Activated naive CD4-positive, alpha-beta T cell treated with Interleukin-2 at 50 U/mL for 16 hours (primary cell): ENCODE measurements at regions not wholly inside any gene's neighbourhood (a gene's known extent, or its start where the extent isn't known, plus 50 kb on each side); places are given as distances from the start of the nearest gene placed in this dataset.

Experiments used
- DNase-seq: peaks from one replicate; pipeline ENCODE4 v3.0.0-alpha.2; 2020

DNA sequence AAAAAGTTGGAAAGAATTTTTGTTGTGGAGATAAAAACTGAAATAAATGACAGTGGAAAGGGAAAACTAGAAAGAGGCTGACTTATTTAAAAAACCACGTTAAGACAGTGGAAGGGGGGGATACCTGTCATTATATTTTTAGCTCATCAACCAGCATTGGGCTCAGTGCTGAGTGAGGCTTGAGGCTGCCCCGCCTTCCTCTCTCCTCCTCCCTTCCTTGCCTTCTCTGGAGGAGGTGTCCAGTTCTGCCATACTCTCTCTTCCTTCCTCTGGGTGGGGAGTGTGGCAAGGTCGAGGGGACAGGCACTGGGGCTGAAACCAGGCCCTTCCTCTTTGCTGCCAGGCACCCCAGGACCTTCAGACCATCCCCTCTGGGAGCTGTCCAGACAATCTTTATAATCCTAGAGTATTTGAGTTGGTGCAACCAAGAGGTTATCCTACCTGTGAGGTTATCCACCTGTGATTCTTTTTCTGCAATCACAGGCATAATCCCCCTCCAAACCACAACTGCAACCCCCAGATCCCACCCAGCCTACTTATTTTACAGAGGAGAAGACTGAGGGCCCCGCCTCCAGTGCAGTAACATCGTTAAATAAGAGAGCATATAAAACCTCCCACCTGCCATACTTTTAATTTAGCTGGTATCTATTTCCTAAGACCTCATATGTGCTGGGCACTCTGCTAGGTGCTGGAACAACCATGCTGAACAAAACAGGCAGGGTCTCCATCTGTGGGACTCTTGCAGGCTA is 578.5 kb downstream of the BUD13 start:
- DNase-seq = no peak

DNA sequence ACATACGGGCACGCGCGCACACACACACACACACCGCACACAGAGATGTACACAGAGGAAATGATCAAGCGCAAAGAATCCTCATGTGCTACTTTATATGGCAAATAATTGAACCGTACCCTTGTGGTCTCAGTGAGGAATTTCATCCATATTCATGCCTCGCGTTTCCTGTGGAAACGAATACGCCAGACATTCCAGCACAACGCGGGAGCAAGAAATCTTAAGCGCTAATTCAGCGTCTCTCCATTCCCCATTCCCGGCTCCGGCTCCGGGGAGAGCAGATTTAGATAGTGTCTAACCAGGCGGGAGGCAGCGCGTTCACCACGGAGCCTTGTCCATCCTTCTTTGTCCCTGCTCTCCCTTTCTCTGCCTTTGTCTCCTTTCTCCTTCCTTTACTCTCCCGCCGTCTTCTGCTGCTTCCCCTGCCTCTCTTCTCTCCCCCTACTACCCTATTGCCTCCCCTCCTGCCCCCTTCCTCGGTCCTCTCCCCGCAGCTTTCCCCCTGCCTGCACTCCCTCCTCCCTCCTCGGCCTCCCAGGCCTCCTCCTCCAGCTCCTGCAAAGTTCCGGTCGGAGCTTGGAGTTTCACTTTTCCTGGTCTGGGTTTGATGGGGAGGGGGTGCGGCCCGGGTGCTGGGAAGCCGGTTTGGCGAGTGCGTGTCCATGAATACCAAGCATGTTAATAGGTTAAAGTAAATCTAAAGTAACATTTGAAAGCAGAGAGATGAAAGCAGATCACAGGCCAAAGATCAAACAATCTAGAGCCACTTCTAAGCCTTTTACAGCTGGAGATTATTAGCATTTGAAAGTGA is 579.3 kb downstream of the BUD13 start:
- no peak for DNase-seq

DNA sequence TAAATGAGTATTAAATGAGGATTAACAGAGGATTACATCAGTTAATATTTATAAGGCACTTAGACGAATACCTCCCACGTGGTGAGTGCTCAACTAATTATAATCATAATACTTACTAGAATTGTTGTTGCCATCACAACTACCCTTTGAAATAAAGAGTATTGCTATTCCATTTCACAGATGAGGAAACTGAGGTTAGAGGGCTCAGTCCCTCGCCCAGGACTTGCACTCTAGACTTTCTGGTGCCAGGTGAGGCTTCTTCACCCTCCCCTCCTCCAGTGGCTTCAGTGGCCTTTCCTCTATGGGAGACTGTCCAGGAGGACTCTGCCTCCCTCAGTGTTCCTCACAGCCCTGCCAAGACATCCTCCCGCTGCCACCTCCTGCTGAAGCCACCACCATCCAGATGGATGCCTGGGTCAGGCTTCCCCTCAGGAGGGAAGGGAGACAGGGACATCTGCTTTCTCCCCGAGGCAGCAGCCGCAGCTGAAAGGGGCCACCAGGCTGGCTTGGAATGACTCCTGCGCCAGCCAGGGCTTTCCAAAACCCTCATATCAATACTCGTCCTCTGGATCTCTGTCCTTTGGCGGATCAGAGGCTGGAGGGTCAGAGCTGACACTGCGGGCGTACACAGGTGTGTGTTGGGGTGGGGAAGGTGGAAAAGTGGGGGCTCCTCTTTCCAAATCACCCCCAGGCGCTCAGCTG is 580.1 kb downstream of the BUD13 start:
- no peak for DNase-seq

DNA sequence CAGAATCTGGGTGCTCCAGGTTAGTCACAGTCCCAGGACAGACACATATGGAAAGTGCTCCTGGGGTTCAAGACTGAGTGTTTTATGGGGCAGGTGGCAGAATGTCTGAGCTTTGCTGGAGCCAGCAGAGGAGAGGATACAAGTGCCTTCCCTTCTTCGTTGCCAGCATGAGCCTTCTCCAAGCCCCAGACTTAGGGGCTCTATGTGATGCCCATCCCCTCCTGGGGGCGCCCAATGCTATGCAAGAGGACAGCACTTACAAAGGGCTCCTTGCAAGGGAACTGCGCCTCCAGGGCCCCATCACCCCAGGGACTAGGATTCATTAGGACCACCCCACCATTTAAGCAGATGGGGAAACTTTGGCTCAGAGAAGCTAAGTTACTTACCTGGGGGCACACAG is 581.9 kb downstream of the BUD13 start:
- DNase-seq = no peak

DNA sequence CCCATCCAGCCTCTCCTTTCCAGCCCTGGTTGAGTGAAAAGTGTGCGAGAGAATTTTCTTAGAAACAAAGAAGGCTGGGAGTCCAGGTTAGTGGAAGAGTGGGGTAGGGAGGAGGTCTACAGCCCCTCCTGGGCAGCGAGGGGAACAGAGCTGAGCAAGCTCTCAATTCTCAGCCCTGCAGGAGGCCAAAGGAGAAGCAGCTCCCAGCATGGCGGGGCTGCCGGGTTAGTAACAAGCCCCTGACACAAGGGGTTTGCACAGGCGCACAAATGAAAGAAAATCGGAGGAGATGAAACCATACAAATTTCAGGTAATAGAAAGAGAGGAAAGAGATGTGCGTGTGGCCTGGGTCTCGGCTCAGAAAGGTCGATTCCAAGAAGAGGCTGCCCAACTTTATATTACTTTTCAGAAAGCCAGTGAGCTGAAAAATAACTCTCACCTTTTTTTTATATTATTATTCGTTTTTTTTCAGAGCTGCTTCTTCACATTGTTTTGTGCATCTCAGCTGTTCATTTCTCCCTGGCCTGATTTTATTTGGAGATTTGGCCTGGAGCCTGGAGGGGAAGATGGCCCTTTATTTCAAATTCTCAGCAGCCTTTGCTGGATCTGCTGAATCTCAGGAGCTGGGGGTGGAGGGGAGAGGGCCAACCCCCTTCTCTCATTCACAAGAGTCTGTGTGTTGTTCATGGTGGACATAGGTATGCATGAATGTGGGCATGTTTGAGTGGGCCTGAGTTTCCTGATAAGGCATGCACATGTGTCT is 583.2 kb downstream of the BUD13 start:
- DNase-seq = no peak

DNA sequence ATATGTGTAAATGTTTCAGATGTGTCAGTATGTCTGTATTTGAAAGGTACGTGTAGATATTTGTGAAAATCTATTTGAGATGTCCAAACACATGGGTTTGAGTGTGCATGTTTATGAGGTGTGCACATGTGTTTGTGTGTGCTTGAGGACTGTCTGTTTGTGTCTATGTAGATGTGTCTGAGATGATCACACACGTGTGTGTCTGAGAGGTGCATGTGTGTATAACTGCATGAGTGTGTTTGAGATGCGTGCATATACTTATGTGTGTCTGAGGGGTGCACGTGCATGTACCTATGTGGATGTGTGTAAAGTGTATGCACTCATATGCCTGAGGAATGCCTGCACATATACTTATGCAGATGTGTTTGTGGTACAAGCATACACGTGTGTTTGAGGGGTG is 584.4 kb downstream of the BUD13 start:
- DNase-seq = no peak

DNA sequence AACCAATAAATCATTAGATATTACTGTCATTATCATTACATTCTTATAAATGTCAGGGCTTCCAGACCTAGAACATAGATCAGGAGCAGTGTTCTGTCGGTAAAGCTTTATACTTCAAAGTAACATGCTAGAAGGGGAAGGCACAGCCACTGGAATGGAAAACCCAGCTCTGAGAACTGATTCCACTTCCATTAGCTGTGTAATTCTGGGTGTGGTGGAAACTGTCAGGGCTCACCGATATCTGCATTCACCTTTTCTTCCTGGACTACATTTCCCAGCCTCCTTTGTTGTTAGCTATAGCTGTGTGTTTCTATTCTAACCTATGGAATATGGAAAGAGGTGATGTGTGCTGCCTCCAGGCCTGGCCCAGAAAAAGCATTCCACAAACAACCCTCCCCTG is 585.8 kb downstream of the BUD13 start:
- no peak for DNase-seq

DNA sequence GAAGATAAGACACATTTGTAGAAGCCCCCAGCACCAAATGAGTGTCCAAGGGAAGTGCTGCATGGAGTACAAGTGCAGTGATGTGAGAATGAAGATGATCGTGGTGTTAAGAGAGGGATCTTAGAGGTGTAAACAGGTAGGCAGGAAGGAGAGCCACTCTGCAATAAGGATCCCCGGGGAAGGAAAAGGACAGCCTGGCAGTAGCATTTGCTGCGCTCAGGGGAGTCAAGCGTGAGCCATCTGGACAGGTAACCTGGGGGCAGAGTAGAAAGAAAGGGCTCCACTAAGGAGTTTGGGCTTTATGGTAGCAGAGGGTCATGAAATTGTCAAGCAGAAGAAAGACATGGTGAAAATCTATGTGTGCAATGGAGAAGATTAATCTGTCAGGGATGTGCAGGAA is 587.2 kb downstream of the BUD13 start:
- DNase-seq = no peak

DNA sequence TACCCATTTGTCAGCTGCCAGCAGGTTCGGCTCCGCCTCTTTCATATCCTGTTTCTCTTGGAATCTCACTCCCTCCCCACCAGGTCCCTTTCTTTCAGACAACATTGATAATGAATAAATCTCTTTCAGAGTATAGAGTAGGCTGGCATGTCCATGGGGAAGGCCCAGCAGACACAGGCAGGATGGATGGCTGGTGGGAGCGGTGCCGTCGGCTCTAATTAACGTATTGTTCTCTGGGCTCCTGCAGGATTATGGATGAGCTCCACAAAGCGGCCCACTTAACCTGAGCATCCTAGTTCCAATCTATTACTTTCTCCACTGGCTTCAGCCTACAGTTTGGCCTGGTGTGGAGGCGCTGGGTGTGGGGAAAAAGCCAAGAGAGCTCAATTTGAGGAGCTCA is 588.0 kb downstream of the BUD13 start:
- no peak for DNase-seq

DNA sequence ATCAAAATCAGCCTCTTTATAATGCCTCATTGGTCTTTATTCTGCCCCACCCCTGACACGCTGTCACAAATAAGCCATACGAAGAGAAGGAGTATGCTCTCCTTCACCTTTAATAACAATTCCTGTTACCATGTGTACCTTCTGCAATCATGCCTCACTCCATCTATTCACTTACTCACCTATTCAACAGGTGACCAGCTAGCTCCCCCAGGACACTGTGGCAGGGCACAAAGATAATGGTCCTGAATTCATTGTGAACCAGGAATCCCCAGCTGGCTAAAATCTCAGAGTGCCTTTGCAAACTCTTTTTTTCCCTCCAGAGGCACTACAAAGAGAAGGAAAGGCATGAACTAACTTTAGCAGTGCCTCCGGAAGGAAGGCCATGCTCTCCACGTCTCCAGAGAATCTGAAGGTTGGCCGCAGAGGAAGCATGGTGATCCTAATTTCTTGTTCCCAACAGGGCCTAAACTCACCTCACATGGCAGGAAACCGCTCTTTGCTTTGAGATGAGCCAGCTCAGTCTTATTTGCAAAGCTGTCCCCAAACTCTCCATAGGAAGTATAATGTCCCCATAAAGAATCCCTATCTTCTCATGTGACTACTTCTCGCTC is 590.3 kb downstream of the BUD13 start:
- no peak for DNase-seq

DNA sequence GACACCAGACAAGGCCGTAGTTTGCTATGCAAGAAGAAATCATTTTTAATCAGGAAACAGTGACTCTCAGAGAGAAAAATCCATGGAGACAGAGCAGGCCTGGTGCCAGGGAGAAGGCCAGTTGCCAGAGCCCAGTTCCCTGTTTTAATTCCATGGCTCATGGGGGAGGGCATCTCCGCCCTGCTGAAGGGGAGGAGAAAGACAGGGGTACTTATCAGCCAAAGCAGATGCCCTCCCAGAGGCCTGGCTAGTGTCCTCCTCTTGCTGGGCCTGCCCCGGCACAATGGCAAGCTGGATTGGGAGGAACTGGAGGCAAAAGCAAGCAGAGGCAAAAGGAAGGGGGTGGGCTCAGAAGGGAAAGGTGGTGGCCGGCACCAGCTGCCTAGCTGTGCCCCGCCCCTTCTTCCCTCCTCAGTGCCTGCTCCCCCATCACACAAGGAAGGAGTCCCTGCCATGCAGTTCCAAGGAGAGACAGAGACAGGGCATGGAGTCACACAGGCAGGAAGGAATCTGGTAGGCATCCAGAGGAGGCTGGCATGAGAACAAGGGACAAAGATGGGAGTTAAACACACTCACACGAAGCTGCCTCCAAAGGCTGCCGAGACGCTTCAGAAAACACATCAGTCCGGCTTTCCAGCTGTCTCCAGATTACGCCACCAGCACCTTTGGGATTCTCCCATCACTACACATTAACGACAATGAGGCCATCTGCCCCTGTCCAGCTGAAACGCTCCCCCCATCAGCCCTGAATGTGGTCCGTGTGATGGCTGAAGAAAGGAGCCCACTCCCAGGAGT is 591.8 kb downstream of the BUD13 start:
- no peak for DNase-seq

DNA sequence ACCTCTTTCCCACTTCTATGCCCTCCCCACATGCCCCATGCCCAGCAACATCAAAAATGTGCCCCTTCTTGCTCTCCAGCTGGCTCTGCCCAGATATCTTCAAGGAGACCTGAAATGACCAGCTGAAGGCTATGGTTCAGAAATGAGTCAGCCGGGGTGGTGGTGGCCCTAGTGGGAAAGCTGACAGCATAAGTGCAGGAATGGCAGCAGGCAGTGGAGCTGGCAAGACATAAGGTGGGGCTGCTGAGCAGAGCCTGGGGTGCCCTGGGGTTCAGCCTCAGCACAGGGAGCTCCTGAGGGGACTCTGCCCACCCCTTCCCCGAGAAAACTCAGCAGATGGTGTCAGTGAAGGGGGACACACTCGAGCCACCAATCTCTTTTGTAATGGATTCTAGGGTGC is 593.4 kb downstream of the BUD13 start:
- DNase-seq = no peak

DNA sequence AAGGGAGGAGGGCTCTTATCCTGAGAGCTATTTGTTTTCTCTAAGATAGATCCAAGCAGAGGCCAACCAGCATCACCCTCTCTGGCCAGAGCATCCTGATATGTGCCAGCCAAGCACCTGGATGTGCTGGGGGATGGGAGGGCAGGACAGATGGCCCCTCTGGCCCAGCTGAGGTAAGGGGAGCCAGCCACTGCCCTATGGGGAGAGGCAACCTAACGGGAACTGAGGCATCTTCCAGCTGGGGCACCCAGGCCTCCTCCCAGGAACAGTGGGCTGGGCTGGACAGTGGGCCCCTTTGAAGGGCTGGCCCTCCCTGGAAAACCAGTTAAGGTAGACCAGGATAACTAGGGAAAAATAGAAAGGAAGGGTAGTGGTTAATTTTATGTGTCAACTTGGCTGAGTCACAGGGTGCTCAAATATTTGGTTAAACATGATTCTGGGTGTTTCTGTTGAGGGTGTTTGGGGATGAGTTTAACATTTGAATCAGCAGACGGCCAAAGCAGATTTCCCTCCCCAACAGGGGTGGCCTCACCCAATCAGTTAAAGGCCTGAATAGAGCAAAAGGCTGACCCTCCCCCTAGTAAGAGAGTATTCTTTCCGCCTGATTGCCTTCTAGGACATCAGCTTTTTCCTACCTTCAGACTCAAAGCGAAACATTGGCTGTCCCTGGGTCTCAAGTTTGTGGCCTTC is 595.1 kb downstream of the BUD13 start:
- DNase-seq = no peak

DNA sequence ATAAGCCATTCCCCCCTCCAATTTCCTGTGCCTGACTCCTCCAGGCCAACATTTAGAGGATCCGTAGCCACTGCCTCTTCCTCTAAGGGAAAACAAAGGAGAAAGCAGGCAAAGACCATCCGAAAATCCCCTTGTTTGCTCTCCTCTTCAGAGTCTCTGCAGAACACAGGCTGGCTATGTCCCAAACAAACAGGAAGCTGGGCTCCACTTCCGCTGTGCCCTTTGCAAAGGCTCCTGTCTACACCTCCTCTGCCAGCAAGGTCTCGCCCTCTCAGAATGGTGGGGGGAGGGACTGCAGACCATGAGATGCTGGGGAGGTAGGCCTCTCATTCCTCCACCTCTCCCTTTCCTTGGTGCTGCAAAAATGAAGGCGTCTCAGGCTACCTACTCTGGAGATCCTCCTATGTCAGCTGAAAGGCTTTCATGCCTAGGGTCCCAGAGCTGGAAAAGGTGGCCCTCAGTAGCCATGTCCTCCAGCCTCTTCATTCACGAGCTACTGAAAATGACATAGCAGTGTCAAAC is 596.2 kb downstream of the BUD13 start:
- DNase-seq = no peak

DNA sequence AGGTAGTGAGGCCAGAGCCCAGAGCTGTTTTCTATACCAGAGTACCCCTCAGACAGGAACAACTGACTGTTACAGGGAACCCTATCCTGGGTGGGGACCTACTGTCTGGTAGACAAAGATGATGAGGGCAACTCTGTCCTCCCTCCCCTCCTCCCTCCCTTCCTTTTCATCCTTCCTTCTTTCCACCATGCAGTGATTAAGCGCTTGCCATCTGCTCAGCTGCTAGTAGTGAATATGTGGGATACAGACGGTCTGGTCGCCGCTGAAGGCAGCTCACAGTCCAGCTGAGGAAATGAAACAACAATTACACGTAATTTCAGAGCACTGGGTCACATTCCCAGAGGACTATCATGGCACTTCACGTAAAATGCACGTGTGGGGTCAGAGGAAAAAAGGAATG is 597.1 kb downstream of the BUD13 start:
- DNase-seq = no peak

DNA sequence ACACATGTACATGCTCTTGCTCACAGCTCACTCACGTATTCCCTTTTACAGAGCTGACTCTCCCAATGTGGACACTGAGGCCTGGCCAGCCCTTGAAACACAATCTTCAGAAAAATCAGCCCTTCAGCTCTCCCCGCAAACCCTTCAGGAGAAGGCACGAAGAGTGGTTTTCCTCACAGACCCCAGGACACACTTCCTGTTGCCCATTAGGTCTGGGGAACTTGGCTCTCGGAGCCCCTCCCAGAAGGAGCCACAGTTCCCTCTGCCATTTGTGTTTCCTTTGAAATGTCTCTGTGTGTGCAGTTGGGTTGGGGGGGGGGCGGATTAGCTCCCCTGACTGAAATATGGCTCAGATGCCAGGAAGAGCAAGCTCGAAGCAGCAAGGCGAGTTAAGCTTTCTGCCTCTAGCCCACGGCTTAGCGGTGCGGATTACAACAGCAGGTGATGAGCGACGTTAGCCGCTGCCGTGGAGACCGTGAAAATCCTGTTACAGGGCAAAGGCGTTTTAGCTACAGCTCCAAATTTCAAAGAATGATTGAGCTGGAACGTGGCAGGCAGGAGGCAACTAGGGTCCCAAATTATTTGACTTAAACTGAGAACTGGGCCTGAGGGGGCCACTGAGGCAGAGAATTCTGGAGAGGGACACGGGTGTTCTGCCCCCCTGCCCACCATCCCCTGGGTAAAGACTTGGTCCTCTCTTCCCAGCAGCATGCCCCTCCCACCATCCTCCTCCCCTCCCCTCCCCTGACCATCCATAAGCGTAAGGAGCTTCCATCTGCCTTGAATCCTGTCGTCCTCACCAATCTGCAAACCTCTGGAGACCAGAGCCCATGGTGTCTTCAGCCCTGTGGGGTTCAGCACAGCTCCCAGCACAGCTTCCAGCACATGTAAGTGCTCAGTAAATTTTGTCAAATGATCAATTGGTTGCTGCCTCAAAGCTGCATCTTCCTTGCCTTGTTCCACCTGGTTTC is 598.6 kb downstream of the BUD13 start:
- DNase-seq = no peak

DNA sequence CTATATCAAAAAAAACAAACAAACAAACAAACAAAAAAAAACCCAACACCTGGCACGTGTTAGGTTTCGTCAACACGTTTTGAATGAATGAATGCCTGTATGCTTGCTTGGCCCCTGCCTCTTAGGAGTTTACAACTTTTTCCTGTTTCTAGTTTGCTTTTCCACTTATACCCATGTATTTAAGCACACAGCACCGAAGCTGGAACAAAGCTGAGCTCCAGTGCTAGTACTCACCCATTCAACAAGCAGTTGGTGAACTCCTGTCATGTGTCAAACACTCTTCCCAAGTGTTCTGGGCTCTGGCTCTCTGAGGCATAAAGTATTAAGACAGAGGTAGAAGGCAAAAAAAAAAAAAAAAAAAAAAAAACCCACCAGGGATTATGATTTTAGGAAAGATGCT is 599.3 kb downstream of the BUD13 start:
- no peak for DNase-seq

DNA sequence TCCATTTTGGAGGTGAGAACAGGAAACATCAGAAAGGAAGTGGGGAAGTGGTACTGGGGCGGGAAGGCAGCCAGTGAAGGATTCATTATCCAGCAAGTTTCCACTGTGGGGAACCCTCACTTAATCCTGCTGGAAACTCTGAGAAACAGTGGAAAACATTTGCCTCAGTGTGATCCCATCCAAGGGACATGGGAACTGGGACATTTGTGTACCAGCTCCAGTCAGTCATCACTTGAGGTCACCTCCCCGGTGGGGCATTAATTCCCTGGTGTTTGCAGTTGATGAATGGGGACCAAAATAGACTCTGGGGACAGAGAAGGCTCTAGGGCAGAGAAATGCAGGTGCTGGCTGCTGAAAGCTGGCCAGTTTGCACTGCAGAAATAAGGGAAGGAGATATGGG is 599.9 kb downstream of the BUD13 start:
- no peak for DNase-seq

DNA sequence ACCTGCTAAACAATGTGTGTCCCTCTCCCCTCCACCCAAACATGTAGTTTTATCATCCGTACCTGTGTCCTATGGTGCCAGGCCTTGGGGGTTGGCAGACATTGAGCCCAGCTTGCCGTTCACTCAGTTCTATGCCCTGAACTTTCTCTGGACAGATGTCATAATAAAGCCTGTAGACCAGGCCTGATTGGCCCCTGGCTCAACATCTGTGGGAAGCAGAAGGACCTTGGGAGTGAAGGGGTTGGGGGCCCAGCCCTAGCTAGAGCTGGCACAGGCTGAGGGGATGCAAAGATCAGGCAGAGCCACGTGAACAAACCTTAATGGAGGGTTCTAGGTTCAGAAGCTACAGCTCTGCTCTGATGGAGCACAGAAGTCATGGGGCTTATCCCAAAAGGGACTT is 600.6 kb downstream of the BUD13 start:
- no peak for DNase-seq
